ENCODE measurements at regions not wholly inside any gene's neighbourhood (a gene's known extent, or its start where the extent isn't known, plus 50 kb on each side); places are given as distances from the start of the nearest gene placed in this dataset.
"Not testable (repeated sequence)": the region's sequence is repeated elsewhere in the genome, so short reads cannot be mapped to it uniquely, and the experiment has no call there.

- not testable (repeated sequence) for TF ChIP-seq EZH2 (IDR thresholded peaks at IDR 0.05; ENCODE audit: insufficient read depth, poor library complexity, severe bottlenecking); EZH2phosphoT487 (IDR thresholded peaks at IDR 0.05; ENCODE audit: insufficient read depth, low read depth)
Observed at GRCh38 chr2:87415586-87416265, 332.2 kb upstream of the PLGLB2 start.
